ENCODE measurements at regions not wholly inside any gene's neighbourhood (a gene's known extent, or its start where the extent isn't known, plus 50 kb on each side); places are given as distances from the start of the nearest gene placed in this dataset.

DNA sequence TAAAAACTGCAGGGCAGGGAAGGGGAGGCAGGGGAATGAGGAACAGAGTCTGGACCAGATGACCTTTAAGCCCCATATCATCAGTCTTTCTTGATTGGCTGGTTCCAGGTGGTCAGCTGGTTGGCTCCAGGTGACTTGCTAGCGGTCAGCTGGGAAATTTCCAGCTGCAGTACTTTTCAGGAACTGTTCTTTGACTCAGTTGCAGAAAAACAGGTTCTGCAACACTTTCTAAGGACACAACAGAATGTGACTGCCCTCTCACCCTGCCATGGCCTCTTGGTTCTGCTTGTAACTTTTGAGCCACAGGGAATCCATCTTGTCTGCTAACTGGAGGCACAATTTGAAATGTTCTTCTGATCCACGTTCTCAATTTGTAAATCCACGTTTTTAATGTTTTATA, 278.3 kb upstream of the LRATD1 start:
- no peak for TF ChIP-seq TEAD4 (IDR thresholded peaks at IDR 0.05)
- TF ChIP-seq, protein P1, sequence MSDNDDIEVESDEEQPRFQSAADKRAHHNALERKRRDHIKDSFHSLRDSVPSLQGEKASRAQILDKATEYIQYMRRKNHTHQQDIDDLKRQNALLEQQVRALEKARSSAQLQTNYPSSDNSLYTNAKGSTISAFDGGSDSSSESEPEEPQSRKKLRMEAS (IDR thresholded peaks at IDR 0.05): no peak
- no peak for TF ChIP-seq EGR1 (IDR thresholded peaks at IDR 0.05)
- no peak for TF ChIP-seq YY1 (IDR thresholded peaks at IDR 0.05; ENCODE audit: low read depth)
- TF ChIP-seq NFIC (IDR thresholded peaks at IDR 0.05): no peak
- TF ChIP-seq TCF12 (IDR thresholded peaks at IDR 0.05; ENCODE audit: low read depth): no peak
- no peak for TF ChIP-seq ZBTB7A (IDR thresholded peaks at IDR 0.05; ENCODE audit: low read depth)
- TF ChIP-seq, protein P2, sequence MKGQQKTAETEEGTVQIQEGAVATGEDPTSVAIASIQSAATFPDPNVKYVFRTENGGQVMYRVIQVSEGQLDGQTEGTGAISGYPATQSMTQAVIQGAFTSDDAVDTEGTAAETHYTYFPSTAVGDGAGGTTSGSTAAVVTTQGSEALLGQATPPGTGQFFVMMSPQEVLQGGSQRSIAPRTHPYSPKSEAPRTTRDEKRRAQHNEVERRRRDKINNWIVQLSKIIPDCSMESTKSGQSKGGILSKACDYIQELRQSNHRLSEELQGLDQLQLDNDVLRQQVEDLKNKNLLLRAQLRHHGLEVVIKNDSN (IDR thresholded peaks at IDR 0.05): no peak
- TF ChIP-seq EP300 (IDR thresholded peaks at IDR 0.05; ENCODE audit: borderline replicate concordance): no peak
- TF ChIP-seq, protein P3, sequence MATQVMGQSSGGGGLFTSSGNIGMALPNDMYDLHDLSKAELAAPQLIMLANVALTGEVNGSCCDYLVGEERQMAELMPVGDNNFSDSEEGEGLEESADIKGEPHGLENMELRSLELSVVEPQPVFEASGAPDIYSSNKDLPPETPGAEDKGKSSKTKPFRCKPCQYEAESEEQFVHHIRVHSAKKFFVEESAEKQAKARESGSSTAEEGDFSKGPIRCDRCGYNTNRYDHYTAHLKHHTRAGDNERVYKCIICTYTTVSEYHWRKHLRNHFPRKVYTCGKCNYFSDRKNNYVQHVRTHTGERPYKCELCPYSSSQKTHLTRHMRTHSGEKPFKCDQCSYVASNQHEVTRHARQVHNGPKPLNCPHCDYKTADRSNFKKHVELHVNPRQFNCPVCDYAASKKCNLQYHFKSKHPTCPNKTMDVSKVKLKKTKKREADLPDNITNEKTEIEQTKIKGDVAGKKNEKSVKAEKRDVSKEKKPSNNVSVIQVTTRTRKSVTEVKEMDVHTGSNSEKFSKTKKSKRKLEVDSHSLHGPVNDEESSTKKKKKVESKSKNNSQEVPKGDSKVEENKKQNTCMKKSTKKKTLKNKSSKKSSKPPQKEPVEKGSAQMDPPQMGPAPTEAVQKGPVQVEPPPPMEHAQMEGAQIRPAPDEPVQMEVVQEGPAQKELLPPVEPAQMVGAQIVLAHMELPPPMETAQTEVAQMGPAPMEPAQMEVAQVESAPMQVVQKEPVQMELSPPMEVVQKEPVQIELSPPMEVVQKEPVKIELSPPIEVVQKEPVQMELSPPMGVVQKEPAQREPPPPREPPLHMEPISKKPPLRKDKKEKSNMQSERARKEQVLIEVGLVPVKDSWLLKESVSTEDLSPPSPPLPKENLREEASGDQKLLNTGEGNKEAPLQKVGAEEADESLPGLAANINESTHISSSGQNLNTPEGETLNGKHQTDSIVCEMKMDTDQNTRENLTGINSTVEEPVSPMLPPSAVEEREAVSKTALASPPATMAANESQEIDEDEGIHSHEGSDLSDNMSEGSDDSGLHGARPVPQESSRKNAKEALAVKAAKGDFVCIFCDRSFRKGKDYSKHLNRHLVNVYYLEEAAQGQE (IDR thresholded peaks at IDR 0.05; ENCODE audit: low read depth): no peak
- TF ChIP-seq TAF1 (IDR thresholded peaks at IDR 0.05; ENCODE audit: low read depth): no peak
- no peak for TF ChIP-seq CREB1 (IDR thresholded peaks at IDR 0.05; ENCODE audit: low read depth)
- no peak for TF ChIP-seq RAD21 (IDR thresholded peaks at IDR 0.05; ENCODE audit: low read depth)
- no peak for TF ChIP-seq CEBPB (IDR thresholded peaks at IDR 0.05)
- TF ChIP-seq FOXM1 (IDR thresholded peaks at IDR 0.05; ENCODE audit: borderline replicate concordance, low read depth): no peak

DNA sequence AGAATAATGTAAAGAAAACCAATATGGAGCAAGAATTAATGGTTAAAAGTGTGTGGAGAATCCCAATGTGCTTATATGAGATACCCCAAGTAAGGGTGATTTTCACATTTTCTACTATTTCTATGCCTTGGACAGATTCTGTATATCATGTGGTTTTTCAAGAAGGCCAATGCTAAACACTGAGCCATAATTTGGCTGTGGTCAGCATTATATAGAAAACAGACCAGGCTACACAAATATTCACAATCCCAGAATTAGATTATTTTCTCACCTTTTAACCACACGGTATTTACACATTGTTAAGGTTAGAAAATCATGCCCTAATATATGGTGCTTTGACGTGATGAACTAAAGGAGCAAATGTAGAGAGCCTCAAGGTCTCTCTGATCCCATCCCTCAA, 277.4 kb upstream of the LRATD1 start:
- TF ChIP-seq TCF12 (IDR thresholded peaks at IDR 0.05; ENCODE audit: low read depth) (no peak), RAD21 (IDR thresholded peaks at IDR 0.05; ENCODE audit: low read depth) (no peak), NFIC (IDR thresholded peaks at IDR 0.05) (no peak), CEBPB (IDR thresholded peaks at IDR 0.05) (no peak), TAF1 (IDR thresholded peaks at IDR 0.05; ENCODE audit: low read depth) (no peak), ZBTB7A (IDR thresholded peaks at IDR 0.05; ENCODE audit: low read depth) (no peak), CREB1 (IDR thresholded peaks at IDR 0.05; ENCODE audit: low read depth) (no peak), EGR1 (IDR thresholded peaks at IDR 0.05) (no peak), FOXM1 (IDR thresholded peaks at IDR 0.05; ENCODE audit: borderline replicate concordance, low read depth) (no peak), EP300 (IDR thresholded peaks at IDR 0.05; ENCODE audit: borderline replicate concordance) (no peak), YY1 (IDR thresholded peaks at IDR 0.05; ENCODE audit: low read depth) (no peak), TEAD4 (IDR thresholded peaks at IDR 0.05) (no peak)
- TF ChIP-seq, protein P2 (IDR thresholded peaks at IDR 0.05): no peak
- TF ChIP-seq, protein P3 (IDR thresholded peaks at IDR 0.05; ENCODE audit: low read depth): no peak
- TF ChIP-seq, protein P1 (IDR thresholded peaks at IDR 0.05): no peak

DNA sequence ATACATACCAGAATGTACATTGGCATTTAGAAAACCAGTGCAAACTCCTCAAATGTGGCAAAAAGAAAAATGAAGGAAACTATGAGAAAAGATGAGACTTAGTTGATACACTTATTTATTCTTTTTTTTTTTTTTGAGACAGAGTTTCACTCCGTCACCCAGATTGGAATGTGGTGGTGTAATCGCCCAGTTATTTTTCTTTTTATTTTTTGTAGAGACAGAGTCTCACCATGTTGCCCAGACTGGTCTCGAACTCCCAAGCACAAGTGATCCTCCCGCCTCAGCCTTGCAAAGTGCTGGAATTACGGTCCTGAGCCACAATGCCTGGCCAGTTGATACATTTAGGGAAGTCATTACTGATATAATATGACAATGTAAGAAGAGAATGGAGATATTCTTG, 274.2 kb upstream of the LRATD1 start:
- no peak for TF ChIP-seq EP300 (IDR thresholded peaks at IDR 0.05; ENCODE audit: borderline replicate concordance)
- no peak for TF ChIP-seq TCF12 (IDR thresholded peaks at IDR 0.05; ENCODE audit: low read depth)
- no peak for TF ChIP-seq YY1 (IDR thresholded peaks at IDR 0.05; ENCODE audit: low read depth)
- TF ChIP-seq TAF1 (IDR thresholded peaks at IDR 0.05; ENCODE audit: low read depth): no peak
- TF ChIP-seq ZBTB7A (IDR thresholded peaks at IDR 0.05; ENCODE audit: low read depth): no peak
- TF ChIP-seq, protein P1 (IDR thresholded peaks at IDR 0.05): no peak
- TF ChIP-seq CEBPB (IDR thresholded peaks at IDR 0.05): no peak
- TF ChIP-seq EGR1 (IDR thresholded peaks at IDR 0.05): no peak

DNA sequence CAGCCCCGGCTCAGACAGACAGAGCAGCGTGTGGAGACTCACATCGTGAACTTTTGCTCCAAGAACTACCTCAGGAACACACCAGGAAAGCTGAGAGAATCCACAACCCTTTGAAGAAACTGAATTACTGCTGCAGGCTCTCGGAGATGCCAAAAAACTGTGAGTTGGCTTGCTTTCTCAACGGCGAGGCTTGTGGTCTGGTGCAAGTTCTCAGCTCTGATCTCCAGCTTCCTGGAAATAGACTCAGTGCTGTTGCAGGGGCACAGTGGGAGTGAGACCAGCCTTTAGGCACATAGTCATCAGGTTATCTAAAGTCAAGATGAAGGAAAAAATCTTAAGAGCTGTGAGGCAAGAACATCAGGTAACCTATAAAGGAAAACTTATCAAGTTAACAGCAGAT, 273.7 kb upstream of the LRATD1 start:
- TF ChIP-seq EGR1 (IDR thresholded peaks at IDR 0.05): no peak
- TF ChIP-seq, protein P2 (IDR thresholded peaks at IDR 0.05): no peak
- no peak for TF ChIP-seq TEAD4 (IDR thresholded peaks at IDR 0.05)
- TF ChIP-seq EP300 (IDR thresholded peaks at IDR 0.05; ENCODE audit: borderline replicate concordance): no peak
- TF ChIP-seq FOXM1 (IDR thresholded peaks at IDR 0.05; ENCODE audit: borderline replicate concordance, low read depth): no peak
- no peak for TF ChIP-seq RAD21 (IDR thresholded peaks at IDR 0.05; ENCODE audit: low read depth)
- no peak for TF ChIP-seq NFIC (IDR thresholded peaks at IDR 0.05)
- TF ChIP-seq, protein P3 (IDR thresholded peaks at IDR 0.05; ENCODE audit: low read depth): no peak

Data from Ishikawa (cell line).